HCT116 (cell line): ENCODE measurements at regions not wholly inside any gene's neighbourhood (a gene's known extent, or its start where the extent isn't known, plus 50 kb on each side); places are given as distances from the start of the nearest gene placed in this dataset.
A peak's percentile ranks its signal among the peaks of the same experiment; 100 is the strongest.

Experiments used
- ATAC-seq: fragments of 200-7000 bp; cut with Tn5 transposase; 2 replicates; pipeline ENCODE4 v1.9.1; 2020; ENCODE audit warnings: mild to moderate bottlenecking, moderate library complexity
- BruUV-seq: library from RNA; stranded (reverse); fragments of 400-500 nt; replicated peaks from 2 replicates; lab custom pipeline; 2021; lab: Mats Ljungman, UMichigan
- CTCF ChIA-PET: fragments of 300-600 bp; sonication (Branson Sonifier 250); formaldehyde crosslinking; loops from one replicate; lab custom pipeline; 2021; ENCODE audit warnings: antibody characterized with exemption; lab: Charles Lee
- POLR2A ChIA-PET: fragments of 300-600, 350-600 bp; sonication (Branson Sonifier 250); formaldehyde crosslinking; loops from one replicate; lab custom pipeline; 2021; ENCODE audit warnings: antibody characterized with exemption; lab: Charles Lee
- RAD21 ChIA-PET, 2 experiments: fragments of 300-600 bp; sonication (Branson Sonifier 250); formaldehyde crosslinking; loops; one replicate each; lab custom pipeline; 2023; ENCODE audit warnings: low total read pairs in 2 of 2; ENCODE audit not compliant: uncharacterized antibody in 2 of 2, unreplicated experiment in 2 of 2, low non-redundant PET in 1 of 2; lab: Charles Lee
- DNase-seq: peaks from one replicate; pipeline ENCODE4 v3.0.0-alpha.2; 2010; ENCODE audit warnings: low read depth, low spot score
- H2AFZ ChIP-seq: fragments of 200-600 bp; shearing (Covaris generic), sonication (generic); 2 replicates; pipeline ENCODE4 v1.6.1; 2017; ENCODE audit warnings: low read depth, mixed run types, mixed read lengths, antibody characterized with exemption, low read length; ENCODE audit not compliant: poor library complexity, severe bottlenecking
- H3K27ac ChIP-seq: 2 replicates; pipeline ENCODE4 v1.5.1; 2012; ENCODE audit warnings: low read depth, low read length
- H3K27me3 ChIP-seq: fragments of 200-600 bp; sonication (generic); 2 replicates; pipeline ENCODE4 v1.6.1; 2016; ENCODE audit warnings: mixed run types, low read length, mixed read lengths; ENCODE audit not compliant: insufficient read depth
- H3K36me3 ChIP-seq, 2 experiments: fragments of 200-500 bp in 1 of 2; fragments of 200-600 bp in 1 of 2; sonication (Bioruptor generic) in 1 of 2; sonication (generic) in 1 of 2; 2 replicates each; pipeline versions ENCODE4 v1.5.1 to v1.6.1; 2014 to 2016; ENCODE audit warnings: low read length in 2 of 2, inconsistent platforms in 1 of 2, mixed read lengths in 1 of 2, mixed run types in 1 of 2; ENCODE audit not compliant: insufficient read depth in 2 of 2, control insufficient read depth in 1 of 2
- H3K4me1 ChIP-seq, 2 experiments: fragments of 200-600 bp in 1 of 2; sonication (generic) in 1 of 2; 2 replicates each; pipeline versions ENCODE4 v1.5.1 to v1.6.1; 2012 to 2017; ENCODE audit warnings: low read length in 2 of 2, inconsistent platforms in 1 of 2, mild to moderate bottlenecking in 1 of 2, mixed read lengths in 1 of 2, mixed run types in 1 of 2, moderate library complexity in 1 of 2; ENCODE audit not compliant: insufficient read depth in 2 of 2, control insufficient read depth in 1 of 2
- H3K4me2 ChIP-seq: fragments of 200-600 bp; sonication (generic); 2 replicates; pipeline ENCODE4 v1.6.1; 2017; ENCODE audit warnings: mixed run types, low read length, mixed read lengths
- H3K4me3 ChIP-seq, 2 experiments: fragments of 200-600 bp in 1 of 2; sonication (generic) in 1 of 2; replicated peaks in 1 of 2; 2 replicates each; pipeline ENCODE4 v1.5.1; 2011 to 2016; ENCODE audit warnings: low read length in 2 of 2, control low read depth in 1 of 2, low read depth in 1 of 2, mild to moderate bottlenecking in 1 of 2, mixed read lengths in 1 of 2, mixed run types in 1 of 2
- H3K79me2 ChIP-seq: fragments of 200-600 bp; sonication (generic); 2 replicates; pipeline ENCODE4 v1.6.1; 2017; ENCODE audit warnings: mild to moderate bottlenecking, mixed run types, low read length, moderate library complexity, mixed read lengths; ENCODE audit not compliant: insufficient read depth
- H3K9ac ChIP-seq: fragments of 200-600 bp; sonication (generic); 2 replicates; pipeline ENCODE4 v1.6.1; 2016; ENCODE audit warnings: low read length, mixed read lengths
- H3K9me2 ChIP-seq: fragments of 200-600 bp; sonication (generic), shearing (Covaris generic); 2 replicates; pipeline ENCODE4 v1.6.1; 2017; ENCODE audit warnings: mixed run types, mild to moderate bottlenecking, moderate library complexity; ENCODE audit not compliant: insufficient read depth
- H3K9me3 ChIP-seq, 2 experiments: fragments of 200-500 bp in 1 of 2; fragments of 200-600 bp in 1 of 2; sonication (Bioruptor generic) in 1 of 2; sonication (generic) in 1 of 2; 2 replicates each; pipeline ENCODE4 v1.6.1; 2014 to 2017; ENCODE audit warnings: low read length in 2 of 2, mixed read lengths in 2 of 2, inconsistent platforms in 1 of 2, low read depth in 1 of 2, mild to moderate bottlenecking in 1 of 2, mixed run types in 1 of 2, moderate library complexity in 1 of 2; ENCODE audit not compliant: control insufficient read depth in 1 of 2, insufficient read depth in 1 of 2
- H4K20me1 ChIP-seq: fragments of 200-600 bp; sonication (generic), shearing (Covaris generic); 2 replicates; pipeline ENCODE4 v1.6.1; 2017; ENCODE audit warnings: mixed run types, mild to moderate bottlenecking, moderate library complexity; ENCODE audit not compliant: insufficient read depth
- JUND ChIP-seq: IDR thresholded peaks from 2 replicates; pipeline ENCODE4 v1.6.1; 2012
- SRF ChIP-seq: IDR thresholded peaks from 2 replicates; pipeline ENCODE4 v1.6.1; 2012; ENCODE audit warnings: low read depth
- ZNF274 ChIP-seq: fragments of 200-500 bp; sonication (Bioruptor generic); IDR thresholded peaks from 2 replicates; pipeline ENCODE4 v1.6.1; 2014; ENCODE audit warnings: mild to moderate bottlenecking, low read depth, low read length, inconsistent platforms
- intact Hi-C: fragments of 100-400 bp; cut with micrococcal nuclease; formaldehyde crosslinking; loops from 2 replicates; pipeline ENCODE4 v1.10.0; 2022
- TF ChIP-seq, protein P1 (sequence below), 3 experiments: fragments of 200-600 bp in 1 of 3; sonication (generic) in 1 of 3; IDR thresholded peaks in 2 of 3; conservative IDR thresholded peaks in 1 of 3; 2 replicates each; pipeline ENCODE4 v1.5.1; 2012 to 2017; ENCODE audit warnings: low read depth in 2 of 3, low read length in 2 of 3, antibody characterized with exemption in 1 of 3, borderline replicate concordance in 1 of 3, control low read depth in 1 of 3, mild to moderate bottlenecking in 1 of 3, mixed read lengths in 1 of 3, mixed run types in 1 of 3, moderate library complexity in 1 of 3; ENCODE audit not compliant: insufficient read depth in 1 of 3
- TF ChIP-seq, protein P2 (sequence below): IDR thresholded peaks from 2 replicates; pipeline ENCODE4 v1.6.1; 2011; ENCODE audit warnings: mild to moderate bottlenecking, low read length, moderate library complexity; ENCODE audit not compliant: insufficient replicate concordance; ENCODE audit errors: extremely low read depth

- no peak overlapping the region for H3K4me2 ChIP-seq
- no peaks in the 10 kb centered on the region for H4K20me1 ChIP-seq
- POLR2A ChIA-PET, result no interaction called here
- TF ChIP-seq, protein P1, sequence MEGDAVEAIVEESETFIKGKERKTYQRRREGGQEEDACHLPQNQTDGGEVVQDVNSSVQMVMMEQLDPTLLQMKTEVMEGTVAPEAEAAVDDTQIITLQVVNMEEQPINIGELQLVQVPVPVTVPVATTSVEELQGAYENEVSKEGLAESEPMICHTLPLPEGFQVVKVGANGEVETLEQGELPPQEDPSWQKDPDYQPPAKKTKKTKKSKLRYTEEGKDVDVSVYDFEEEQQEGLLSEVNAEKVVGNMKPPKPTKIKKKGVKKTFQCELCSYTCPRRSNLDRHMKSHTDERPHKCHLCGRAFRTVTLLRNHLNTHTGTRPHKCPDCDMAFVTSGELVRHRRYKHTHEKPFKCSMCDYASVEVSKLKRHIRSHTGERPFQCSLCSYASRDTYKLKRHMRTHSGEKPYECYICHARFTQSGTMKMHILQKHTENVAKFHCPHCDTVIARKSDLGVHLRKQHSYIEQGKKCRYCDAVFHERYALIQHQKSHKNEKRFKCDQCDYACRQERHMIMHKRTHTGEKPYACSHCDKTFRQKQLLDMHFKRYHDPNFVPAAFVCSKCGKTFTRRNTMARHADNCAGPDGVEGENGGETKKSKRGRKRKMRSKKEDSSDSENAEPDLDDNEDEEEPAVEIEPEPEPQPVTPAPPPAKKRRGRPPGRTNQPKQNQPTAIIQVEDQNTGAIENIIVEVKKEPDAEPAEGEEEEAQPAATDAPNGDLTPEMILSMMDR (IDR thresholded peaks at IDR 0.05 in 2 of 3, conservative IDR thresholded peaks at IDR 0.05 in 1 of 3; ENCODE audit: borderline replicate concordance in 1 of 3, insufficient read depth in 1 of 3, low read depth in 2 of 3, low read length in 2 of 3), result no peak
- TF ChIP-seq SRF (no peak), ZNF274 (no peak), JUND (no peak)
- TF ChIP-seq, protein P2, sequence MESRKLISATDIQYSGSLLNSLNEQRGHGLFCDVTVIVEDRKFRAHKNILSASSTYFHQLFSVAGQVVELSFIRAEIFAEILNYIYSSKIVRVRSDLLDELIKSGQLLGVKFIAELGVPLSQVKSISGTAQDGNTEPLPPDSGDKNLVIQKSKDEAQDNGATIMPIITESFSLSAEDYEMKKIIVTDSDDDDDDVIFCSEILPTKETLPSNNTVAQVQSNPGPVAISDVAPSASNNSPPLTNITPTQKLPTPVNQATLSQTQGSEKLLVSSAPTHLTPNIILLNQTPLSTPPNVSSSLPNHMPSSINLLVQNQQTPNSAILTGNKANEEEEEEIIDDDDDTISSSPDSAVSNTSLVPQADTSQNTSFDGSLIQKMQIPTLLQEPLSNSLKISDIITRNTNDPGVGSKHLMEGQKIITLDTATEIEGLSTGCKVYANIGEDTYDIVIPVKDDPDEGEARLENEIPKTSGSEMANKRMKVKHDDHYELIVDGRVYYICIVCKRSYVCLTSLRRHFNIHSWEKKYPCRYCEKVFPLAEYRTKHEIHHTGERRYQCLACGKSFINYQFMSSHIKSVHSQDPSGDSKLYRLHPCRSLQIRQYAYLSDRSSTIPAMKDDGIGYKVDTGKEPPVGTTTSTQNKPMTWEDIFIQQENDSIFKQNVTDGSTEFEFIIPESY, result no peak
- intact Hi-C loops, result no loop called here
- H3K9me2 ChIP-seq, result no peaks in the 10 kb centered on the region
- H3K27me3 ChIP-seq, result peaks cover 34% of the 10 kb centered on the region; the same call in 1 of the 2 replicates
- no peak overlapping the region for H3K27ac ChIP-seq
- RAD21 ChIA-PET, result no interaction called here
- H3K9me3 ChIP-seq, result no peaks in the 10 kb centered on the region
- no peaks in the 10 kb centered on the region for H3K79me2 ChIP-seq
- no peak overlapping the region for H3K9ac ChIP-seq
- no peaks in the 10 kb centered on the region for H3K4me1 ChIP-seq
- H3K36me3 ChIP-seq, result no peaks in the 10 kb centered on the region
- ATAC-seq (peak; percentile 59), DNase-seq (no peak)
- BruUV-seq, result no TSS peak
- H2AFZ ChIP-seq, result no peak overlapping the region
- CTCF ChIA-PET, result no interaction called here
- no peak overlapping the region for H3K4me3 ChIP-seq
These were observed 132.2 kb upstream of the NECTIN1 start for GRCh38 chr11:119861160-119861559.
